Subcutaneous abdominal adipose tissue (tissue), 5 donors: ENCODE measurements at regions not wholly inside any gene's neighbourhood (a gene's known extent, or its start where the extent isn't known, plus 50 kb on each side); places are given as distances from the start of the nearest gene placed in this dataset.

Source experiments
- H3K27ac ChIP-seq: one replicate; pipeline ENCODE4 v1.7.0; 2013; ENCODE audit warnings: low read depth, mild to moderate bottlenecking, inconsistent platforms, low read length, moderate library complexity
- H3K27me3 ChIP-seq, 5 donors: one replicate each; pipeline ENCODE4 v1.7.0; 2013; ENCODE audit warnings: low read length in 5 of 5, inconsistent platforms in 1 of 5; ENCODE audit not compliant: control insufficient read depth in 5 of 5, insufficient read depth in 4 of 5
- H3K36me3 ChIP-seq, 5 donors: one replicate each; pipeline ENCODE4 v1.7.0; 2013; ENCODE audit warnings: low read length in 5 of 5; ENCODE audit not compliant: control insufficient read depth in 5 of 5, insufficient read depth in 5 of 5
- H3K4me1 ChIP-seq, 5 donors: one replicate each; pipeline ENCODE4 v1.7.0; 2013; ENCODE audit warnings: low read length in 5 of 5, mild to moderate bottlenecking in 3 of 5, moderate library complexity in 1 of 5; ENCODE audit not compliant: control insufficient read depth in 5 of 5, insufficient read depth in 5 of 5
- H3K4me3 ChIP-seq, 5 donors: one replicate each; pipeline ENCODE4 v1.7.0; 2013; ENCODE audit warnings: low read length in 5 of 5, low read depth in 1 of 5
- H3K9ac ChIP-seq, 5 donors: one replicate each; pipeline ENCODE4 v1.7.0; 2013; ENCODE audit warnings: low read length in 5 of 5, mild to moderate bottlenecking in 4 of 5, moderate library complexity in 3 of 5
- H3K9me3 ChIP-seq, 5 donors: one replicate each; pipeline ENCODE4 v1.7.0; 2013; ENCODE audit warnings: low read length in 5 of 5; ENCODE audit not compliant: control insufficient read depth in 5 of 5
- donor health status: healthy.
- donor health status: healthy.
- donor health status: healthy.
- donor health status: healthy.
- donor health status: healthy.

GRCh38 chr22:22946131-22946530, 58.5 kb downstream of the IGLL5 start:
- Histone ChIP-seq H3K9me3 (no peaks in the 10 kb centered on the region), H3K9ac (no peak overlapping the region), H3K27me3 (peaks cover 3 to 34% (median 9%) of the 10 kb centered on the region in 5 donors), H3K27ac (no peak overlapping the region), H3K4me3 (no peak overlapping the region), H3K4me1 (no peaks in the 10 kb centered on the region), H3K36me3 (no peaks in the 10 kb centered on the region)

DNA sequence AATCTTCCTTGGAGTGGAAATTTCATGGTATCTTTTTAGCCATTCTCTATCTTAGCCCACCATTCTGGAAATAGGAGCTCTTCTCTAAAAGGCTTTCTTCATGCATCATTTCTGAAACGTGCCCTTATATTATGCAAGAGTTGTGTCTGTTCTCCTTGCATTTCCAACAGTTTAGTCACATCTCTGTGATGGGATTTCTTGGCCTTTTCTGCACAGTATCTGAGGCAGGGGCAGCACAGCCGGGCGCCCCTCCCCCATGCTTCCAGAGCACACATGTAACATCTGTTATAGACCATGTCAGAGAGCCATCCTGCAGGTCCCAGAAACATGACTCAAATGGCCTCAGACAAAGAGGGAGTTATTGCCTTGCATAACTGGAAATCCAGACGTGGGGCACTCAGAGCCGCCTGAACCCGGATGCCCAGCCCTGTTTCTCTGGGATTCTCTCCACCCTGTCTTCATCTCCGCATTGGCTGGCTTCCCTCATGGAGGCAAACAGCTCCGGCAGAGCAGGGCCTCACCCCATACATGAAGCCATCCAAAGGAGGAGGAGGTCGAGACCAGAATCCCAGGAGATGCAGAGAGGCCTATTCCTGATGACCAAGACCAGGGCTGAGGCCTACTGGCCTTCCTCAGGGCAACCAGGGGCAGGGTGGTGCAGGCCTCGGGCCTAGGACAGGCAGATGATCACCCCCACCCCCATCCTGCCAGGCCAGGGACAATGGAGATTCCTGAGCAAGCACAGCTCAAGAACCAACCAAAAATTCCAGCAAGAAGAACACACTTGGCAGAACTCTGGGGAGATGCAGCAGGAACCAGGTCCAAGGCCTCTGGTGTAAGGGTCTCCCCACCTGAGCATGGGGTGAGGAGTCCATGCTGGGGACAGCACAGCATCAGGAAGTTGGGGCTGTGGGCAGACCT, 61.3 kb downstream of the IGLL5 start:
- Histone ChIP-seq H3K9me3 (no peaks in the 10 kb centered on the region), H3K9ac (no peak overlapping the region), H3K36me3 (no peaks in the 10 kb centered on the region), H3K4me3 (no peak overlapping the region), H3K27ac (no peak overlapping the region), H3K4me1 (no peaks in the 10 kb centered on the region), H3K27me3 (peaks cover 3 to 38% (median 14%) of the 10 kb centered on the region in 5 donors)

DNA sequence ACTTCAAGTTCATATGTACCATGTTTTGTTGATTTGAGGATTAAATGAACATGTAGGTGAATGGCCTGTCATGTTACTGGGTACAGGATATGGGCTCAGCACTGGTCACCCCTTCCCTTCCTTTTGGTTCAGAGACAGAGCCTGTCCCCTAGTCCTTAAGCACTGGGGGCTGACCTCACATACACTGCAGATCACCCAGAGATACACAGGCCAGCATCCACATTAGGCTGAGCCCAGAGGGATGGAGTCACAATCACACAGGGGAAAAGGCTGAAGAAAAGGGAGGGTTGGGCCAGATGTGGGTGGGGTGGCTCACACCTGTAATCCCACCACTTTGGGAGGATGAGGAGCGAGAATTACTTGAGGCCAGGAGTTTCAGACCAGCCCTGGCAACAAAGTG, 62.3 kb downstream of the IGLL5 start:
- no peak overlapping the region for H3K9ac ChIP-seq
- H3K9me3 ChIP-seq: no peaks in the 10 kb centered on the region
- H3K4me3 ChIP-seq: no peak overlapping the region
- no peak overlapping the region for H3K27ac ChIP-seq
- peaks cover 3 to 37% (median 19%) of the 10 kb centered on the region in 5 donors for H3K27me3 ChIP-seq
- no peaks in the 10 kb centered on the region for H3K36me3 ChIP-seq
- H3K4me1 ChIP-seq: no peaks in the 10 kb centered on the region

- Histone ChIP-seq H3K9me3 (no peaks in the 10 kb centered on the region), H3K4me3 (no peak overlapping the region), H3K4me1 (peaks cover 0 to 2% (median 0%) of the 10 kb centered on the region in 5 donors), H3K27me3 (peaks cover 3 to 37% (median 19%) of the 10 kb centered on the region in 5 donors), H3K9ac (no peak overlapping the region), H3K27ac (no peak overlapping the region), H3K36me3 (no peaks in the 10 kb centered on the region)
Measured at GRCh38 chr22:22951035-22951434, 63.4 kb downstream of the IGLL5 start.

DNA sequence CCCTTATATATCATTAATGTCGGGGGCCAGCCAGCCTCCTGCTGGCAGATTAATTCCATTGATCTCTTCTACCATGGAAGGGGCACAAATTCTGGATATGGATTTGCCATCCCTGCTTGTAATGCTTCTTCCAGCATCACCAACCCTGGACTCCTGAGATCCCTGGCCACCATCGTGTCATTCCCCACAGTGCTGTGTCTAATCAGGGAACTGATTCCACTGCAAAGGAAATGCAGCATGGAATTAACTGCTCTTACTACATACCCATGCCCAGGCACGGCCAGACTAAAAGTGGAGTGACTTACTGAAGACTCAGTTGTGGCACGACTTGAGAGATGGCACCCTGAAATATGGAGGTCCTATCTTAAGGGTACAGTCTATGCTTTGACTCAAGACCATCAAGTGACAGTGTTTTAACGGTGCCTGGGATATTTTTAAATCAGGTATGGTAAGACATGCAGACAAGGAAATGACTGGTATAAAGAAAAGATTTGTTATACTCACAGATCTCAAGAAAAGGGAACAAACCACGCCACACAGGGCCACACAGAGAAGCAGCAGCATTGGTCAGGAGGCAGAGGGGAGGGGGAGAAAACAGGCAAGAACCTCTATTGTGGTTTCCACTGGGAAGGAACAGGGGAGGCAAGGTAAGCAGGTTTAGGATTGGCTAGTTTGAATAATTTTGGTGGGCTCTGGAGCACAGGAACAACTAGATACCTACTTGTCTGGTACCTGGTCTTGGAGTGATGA, 65.1 kb downstream of the IGLL5 start:
- peaks cover 3 to 44% (median 19%) of the 10 kb centered on the region in 5 donors for H3K27me3 ChIP-seq
- H3K4me3 ChIP-seq: no peak overlapping the region
- no peak overlapping the region for H3K9ac ChIP-seq
- no peaks in the 10 kb centered on the region for H3K9me3 ChIP-seq
- H3K4me1 ChIP-seq: peaks cover 0 to 2% (median 0%) of the 10 kb centered on the region in 5 donors
- no peak overlapping the region for H3K27ac ChIP-seq
- H3K36me3 ChIP-seq: no peaks in the 10 kb centered on the region

DNA sequence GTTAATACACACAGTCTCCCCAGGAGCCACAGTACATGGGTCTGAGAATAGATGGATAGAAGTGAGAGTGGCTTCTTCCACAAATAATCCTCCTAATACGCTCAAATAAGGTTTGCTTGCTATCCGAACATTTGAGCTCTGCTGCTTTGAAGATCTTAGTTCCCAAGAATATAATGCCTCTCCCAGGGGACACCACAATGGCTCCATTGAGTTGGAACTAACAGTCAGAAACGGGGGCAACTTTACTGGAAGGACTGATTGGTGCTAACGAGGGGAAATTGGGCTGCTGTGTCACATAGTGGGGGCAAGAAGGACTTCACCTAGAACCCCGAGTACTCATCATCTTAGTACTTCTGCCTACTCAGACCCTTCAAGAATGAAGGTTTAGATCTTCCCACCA, 66.2 kb downstream of the IGLL5 start:
- Histone ChIP-seq H3K36me3 (no peaks in the 10 kb centered on the region), H3K27ac (no peak overlapping the region), H3K4me1 (peaks cover 0 to 6% (median 0%) of the 10 kb centered on the region in 5 donors), H3K9me3 (no peaks in the 10 kb centered on the region), H3K4me3 (no peak overlapping the region), H3K27me3 (peaks cover 3 to 43% (median 19%) of the 10 kb centered on the region in 5 donors), H3K9ac (no peak overlapping the region)

- H3K27ac ChIP-seq: no peak overlapping the region
- H3K9me3 ChIP-seq: no peaks in the 10 kb centered on the region
- H3K4me3 ChIP-seq: no peak overlapping the region
- H3K9ac ChIP-seq: no peak overlapping the region
- no peaks in the 10 kb centered on the region for H3K36me3 ChIP-seq
- H3K4me1 ChIP-seq: peaks cover 0 to 14% (median 0%) of the 10 kb centered on the region in 5 donors
- peaks cover 3 to 38% (median 19%) of the 10 kb centered on the region in 5 donors for H3K27me3 ChIP-seq
Measured at GRCh38 chr22:22954656-22955055, 67.0 kb downstream of the IGLL5 start.

- no peak overlapping the region for H3K9ac ChIP-seq
Measured at GRCh38 chr22:22955276-22955798, 67.7 kb downstream of the IGLL5 start.

GRCh38 chr22:22955866-22956535, 68.4 kb downstream of the IGLL5 start:
- Histone ChIP-seq H3K36me3 (no peaks in the 10 kb centered on the region), H3K4me1 (peaks cover 0 to 25% (median 0%) of the 10 kb centered on the region in 5 donors), H3K27ac (no peak overlapping the region), H3K9ac (no peak overlapping the region), H3K27me3 (peaks cover 3 to 29% (median 15%) of the 10 kb centered on the region in 5 donors), H3K4me3 (no peak overlapping the region), H3K9me3 (no peaks in the 10 kb centered on the region)

More at GRCh38 chr22:22955276-22955798, 67.7 kb downstream of the IGLL5 start:
- H3K4me1 ChIP-seq: peaks cover 0 to 20% (median 0%) of the 10 kb centered on the region in 5 donors
- no peak overlapping the region for H3K27ac ChIP-seq
- H3K9me3 ChIP-seq: no peaks in the 10 kb centered on the region
- no peak overlapping the region for H3K4me3 ChIP-seq
- H3K36me3 ChIP-seq: no peaks in the 10 kb centered on the region
- peaks cover 3 to 35% (median 19%) of the 10 kb centered on the region in 5 donors for H3K27me3 ChIP-seq
